Pancreas (tissue), 10 donors: ENCODE measurements at regions not wholly inside any gene's neighbourhood (a gene's known extent, or its start where the extent isn't known, plus 50 kb on each side); places are given as distances from the start of the nearest gene placed in this dataset.

ENCODE experiments used
- ATAC-seq, 4 donors: fragments of 200-7000 bp; cut with Tn5 transposase; one replicate each; pipeline versions ENCODE4 v1.8.0 to v1.9.1; 2020; ENCODE audit warnings: mild to moderate bottlenecking in 4 of 4, moderate library complexity in 4 of 4
- DNase-seq, 6 donors: peaks; one replicate each; pipeline ENCODE4 v3.0.0-alpha.2; 2020
- FAIRE-seq: peaks from 2 replicates; lab custom pipeline; 2012; peaks lifted over from hg19 to GRCh38; lab: Jason Lieb, UNC
- H3K27ac ChIP-seq, 4 donors: fragments of 200-600 bp; sonication (generic); 1 replicate in 3 of 4; 2 replicates in 1 of 4; pipeline versions ENCODE4 v1.5.0 to v1.8.0; 2020
- H3K27me3 ChIP-seq, 4 donors: fragments of 200-600 bp; one replicate each; pipeline ENCODE4 v1.8.0; 2021
- H3K36me3 ChIP-seq, 3 donors: fragments of 200-600 bp; sonication (generic) in 1 of 3; one replicate each; pipeline versions ENCODE4 v1.5.0 to v1.8.0; 2020 to 2021
- H3K4me1 ChIP-seq, 3 donors: fragments of 200-600 bp; one replicate each; pipeline ENCODE4 v1.8.0; 2021
- H3K4me3 ChIP-seq, 4 donors: fragments of 200-600 bp; sonication (generic) in 2 of 4; one replicate each; pipeline versions ENCODE4 v1.5.0 to v1.8.0; 2020 to 2021
- H3K9me3 ChIP-seq, 4 donors: fragments of 200-600 bp; one replicate each; pipeline ENCODE4 v1.8.0; 2021
- WGBS, 2 donors: extraction: QIAGEN DNeasy Blood & Tissue Kit; methylation state at CpG; one replicate each; pipeline ENCODE4 v1.1.7; 2013; 5-methylcytosine and 5-hydroxymethylcytosine counted together
- intact Hi-C, 3 donors: fragments of 100-400 bp; cut with DNase I; formaldehyde crosslinking; loops; one replicate each; pipeline versions ENCODE4 v1.11.1 to v1.14.2; 2022
- TF ChIP-seq, protein P1 (sequence below), 4 donors: fragments of 200-600 bp; sonication (generic) in 3 of 4; IDR thresholded peaks; one replicate each; pipeline versions ENCODE4 v1.5.0 to v1.8.0; 2021; ENCODE audit warnings: antibody characterized with exemption in 4 of 4
- donor health status: healthy with polysubstance abuse.
- donor health status: DM: no; HTN: no; CAD: no; lungs with moderate emphysema.
- donor health status: DM: no; HTN: no; CAD: no.
- donor health status: control.
- donor health status: control.
- donor health status: Bipolar disorder and iron deficiency.
- donor health status: DM: yes; HTN: yes; CAD: no.
- donor health status: DM: no; HTN: no; CAD: no.
- donor health status: DM: no; HTN: no; CAD: no.
- donor health status: DM: yes; HTN: yes; CAD: no.

GRCh38 chr3:192026661-192027060, 565.7 kb downstream of the PYDC2 start:
- Histone ChIP-seq H3K4me1 (no peaks in the 10 kb centered on the region), H3K27me3 (no peaks in the 10 kb centered on the region), H3K9me3 (no peaks in the 10 kb centered on the region), H3K27ac (no peak overlapping the region), H3K36me3 (no peaks in the 10 kb centered on the region), H3K4me3 (no peak overlapping the region)
- WGBS, 2 donors = 47 to 53% methylated on average over 2 of the region's 2 CpGs
- intact Hi-C loops = no loop called here
- ATAC-seq = no peak
- TF ChIP-seq, protein P1, sequence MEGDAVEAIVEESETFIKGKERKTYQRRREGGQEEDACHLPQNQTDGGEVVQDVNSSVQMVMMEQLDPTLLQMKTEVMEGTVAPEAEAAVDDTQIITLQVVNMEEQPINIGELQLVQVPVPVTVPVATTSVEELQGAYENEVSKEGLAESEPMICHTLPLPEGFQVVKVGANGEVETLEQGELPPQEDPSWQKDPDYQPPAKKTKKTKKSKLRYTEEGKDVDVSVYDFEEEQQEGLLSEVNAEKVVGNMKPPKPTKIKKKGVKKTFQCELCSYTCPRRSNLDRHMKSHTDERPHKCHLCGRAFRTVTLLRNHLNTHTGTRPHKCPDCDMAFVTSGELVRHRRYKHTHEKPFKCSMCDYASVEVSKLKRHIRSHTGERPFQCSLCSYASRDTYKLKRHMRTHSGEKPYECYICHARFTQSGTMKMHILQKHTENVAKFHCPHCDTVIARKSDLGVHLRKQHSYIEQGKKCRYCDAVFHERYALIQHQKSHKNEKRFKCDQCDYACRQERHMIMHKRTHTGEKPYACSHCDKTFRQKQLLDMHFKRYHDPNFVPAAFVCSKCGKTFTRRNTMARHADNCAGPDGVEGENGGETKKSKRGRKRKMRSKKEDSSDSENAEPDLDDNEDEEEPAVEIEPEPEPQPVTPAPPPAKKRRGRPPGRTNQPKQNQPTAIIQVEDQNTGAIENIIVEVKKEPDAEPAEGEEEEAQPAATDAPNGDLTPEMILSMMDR (IDR thresholded peaks at IDR 0.05) = no peak
- DNase-seq = no peak
- no peak for FAIRE-seq

DNA sequence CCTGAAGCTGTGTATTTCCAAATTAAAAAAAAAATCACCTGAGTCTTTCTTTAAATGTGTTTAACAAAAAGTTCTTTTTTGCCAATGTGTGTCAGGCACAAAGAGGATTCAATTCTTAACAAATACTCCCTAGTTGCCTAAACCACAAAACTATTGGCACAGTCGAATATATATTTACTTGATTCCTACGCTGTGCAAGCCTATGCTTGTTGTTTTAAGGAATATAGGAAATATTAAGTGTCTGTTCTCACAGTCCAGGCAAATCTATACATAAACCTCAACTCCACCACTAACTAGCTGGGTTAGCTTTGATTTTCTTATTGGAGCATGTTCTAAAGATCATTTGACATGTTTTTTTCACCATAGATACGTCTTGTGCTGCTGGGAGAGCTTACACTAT, 571.0 kb downstream of the PYDC2 start:
- no peaks in the 10 kb centered on the region for H3K4me1 ChIP-seq
- intact Hi-C loops = no loop called here
- TF ChIP-seq, protein P1 (IDR thresholded peaks at IDR 0.05) = no peak
- 47 to 67% methylated on average over 3 of the region's 3 CpGs for WGBS, 2 donors
- no peaks in the 10 kb centered on the region for H3K36me3 ChIP-seq
- H3K9me3 ChIP-seq = no peaks in the 10 kb centered on the region
- no peaks in the 10 kb centered on the region for H3K27me3 ChIP-seq
- DNase-seq = no peak
- H3K4me3 ChIP-seq = no peak overlapping the region
- FAIRE-seq = no peak
- no peak overlapping the region for H3K27ac ChIP-seq
- ATAC-seq = no peak

DNA sequence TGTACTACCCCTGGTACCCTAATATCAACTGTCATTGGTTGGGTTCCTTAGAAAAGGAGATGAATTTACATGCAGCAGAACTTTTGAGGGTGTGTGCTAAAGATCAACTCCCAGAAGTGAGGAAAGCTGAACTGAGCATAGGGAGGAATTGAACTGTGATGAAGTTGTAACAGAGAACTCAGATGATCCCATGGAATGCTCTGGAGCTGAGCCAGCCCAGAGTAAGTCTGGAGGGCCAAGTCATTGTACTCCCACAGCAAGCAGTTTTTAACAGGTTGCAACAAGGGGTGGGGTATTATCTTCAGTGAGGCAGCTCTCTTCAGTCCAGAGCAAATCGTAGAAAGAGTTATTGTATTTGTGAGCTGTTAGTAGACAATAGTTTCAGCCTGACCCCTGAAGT, 572.3 kb downstream of the PYDC2 start:
- Histone ChIP-seq H3K4me1 (no peaks in the 10 kb centered on the region), H3K27me3 (no peaks in the 10 kb centered on the region), H3K36me3 (no peaks in the 10 kb centered on the region), H3K27ac (no peak overlapping the region), H3K4me3 (no peak overlapping the region), H3K9me3 (no peaks in the 10 kb centered on the region)
- TF ChIP-seq, protein P1 (IDR thresholded peaks at IDR 0.05) = no peak
- intact Hi-C loops = no loop called here
- WGBS, 2 donors = 39 to 48% methylated on average over 1 of the region's 1 CpG
- no peak for ATAC-seq
- no peak for FAIRE-seq
- no peak for DNase-seq

GRCh38 chr3:192038726-192039125, 577.8 kb downstream of the PYDC2 start:
- DNase-seq (no peak), FAIRE-seq (no peak), ATAC-seq (no peak)
- no peaks in the 10 kb centered on the region for H3K9me3 ChIP-seq
- TF ChIP-seq, protein P1 (IDR thresholded peaks at IDR 0.05) = no peak
- intact Hi-C loops = no loop called here
- WGBS, 2 donors = 51 to 58% methylated on average over 3 of the region's 3 CpGs
- no peak overlapping the region for H3K27ac ChIP-seq
- H3K4me1 ChIP-seq = no peaks in the 10 kb centered on the region
- H3K27me3 ChIP-seq = no peaks in the 10 kb centered on the region
- H3K36me3 ChIP-seq = no peaks in the 10 kb centered on the region
- H3K4me3 ChIP-seq = no peak overlapping the region

DNA sequence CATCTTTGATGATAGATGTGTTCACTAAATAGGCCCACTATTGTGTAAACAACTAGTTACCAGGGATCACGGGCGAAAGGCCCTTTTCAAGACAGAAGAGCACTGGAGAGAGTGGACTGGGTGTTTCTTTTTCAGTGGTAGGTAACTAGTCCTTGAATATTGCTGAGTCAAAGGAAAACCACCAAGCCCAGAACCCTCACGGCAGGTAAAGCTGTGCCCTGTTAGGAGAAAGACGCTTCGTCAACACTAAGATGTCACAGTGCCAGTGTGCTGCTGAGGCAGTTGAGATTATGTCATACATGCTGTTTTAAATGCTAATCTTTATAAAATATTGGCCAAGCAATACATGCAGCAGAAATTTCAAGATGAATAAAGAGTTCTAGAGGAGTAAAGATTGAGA, 578.6 kb downstream of the PYDC2 start:
- no peaks in the 10 kb centered on the region for H3K4me1 ChIP-seq
- FAIRE-seq = no peak
- H3K9me3 ChIP-seq = no peaks in the 10 kb centered on the region
- no peak overlapping the region for H3K4me3 ChIP-seq
- no peaks in the 10 kb centered on the region for H3K27me3 ChIP-seq
- peak in 1 of 6 donors; percentile 11 for DNase-seq
- intact Hi-C loops = no loop called here
- H3K36me3 ChIP-seq = no peaks in the 10 kb centered on the region
- peak; percentile 65 to 86 (median 74) for ATAC-seq
- WGBS, 2 donors = 32 to 44% methylated on average over 5 of the region's 5 CpGs
- TF ChIP-seq, protein P1 (IDR thresholded peaks at IDR 0.05) = no peak
- H3K27ac ChIP-seq = no peak overlapping the region
